Endothelial cell of umbilical vein (primary cell): ENCODE measurements at regions not wholly inside any gene's neighbourhood (a gene's known extent, or its start where the extent isn't known, plus 50 kb on each side); places are given as distances from the start of the nearest gene placed in this dataset.

Experiments used
- CTCF ChIP-seq, 2 donors: IDR thresholded peaks; 1 replicate in 1 of 2; 2 replicates in 1 of 2; pipeline ENCODE4 v1.5.1; 2011; ENCODE audit warnings: low read length in 2 of 2, mild to moderate bottlenecking in 2 of 2, moderate library complexity in 2 of 2, control low read depth in 1 of 2, inconsistent platforms in 1 of 2, low read depth in 1 of 2; ENCODE audit not compliant: insufficient read depth in 1 of 2; ENCODE audit errors: extremely low read depth in 1 of 2
- POLR2AphosphoS5 ChIP-seq: IDR thresholded peaks from 2 replicates; pipeline ENCODE4 v1.6.1; 2012; ENCODE audit warnings: low read depth, mild to moderate bottlenecking, control low read depth, low read length, moderate library complexity; ENCODE audit not compliant: insufficient read depth

- TF ChIP-seq CTCF (IDR thresholded peaks at IDR 0.05; ENCODE audit: extremely low read depth in 1 of 2, insufficient read depth in 1 of 2, low read depth in 1 of 2, low read length in 2 of 2) (no peak), POLR2AphosphoS5 (no peak)
Measured at GRCh38 chr7:46767071-46767470, 814.8 kb downstream of the TNS3 start.
